H54 (cell line): ENCODE measurements at regions not wholly inside any gene's neighbourhood (a gene's known extent, or its start where the extent isn't known, plus 50 kb on each side); places are given as distances from the start of the nearest gene placed in this dataset.
"Not testable (repeated sequence)": the region's sequence is repeated elsewhere in the genome, so short reads cannot be mapped to it uniquely, and the experiment has no call there.

ENCODE experiments used
- DNase-seq: peaks from one replicate; pipeline ENCODE4 v3.0.0; 2011; ENCODE audit warnings: low spot score, mixed read lengths; ENCODE audit not compliant: insufficient read length
- FAIRE-seq: peaks from 3 replicates; lab custom pipeline; 2011; peaks lifted over from hg19 to GRCh38; lab: Jason Lieb, UNC
- POLR2A ChIP-seq: IDR thresholded peaks from 2 replicates; pipeline ENCODE4 v1.6.1; 2011; ENCODE audit warnings: low read depth, mild to moderate bottlenecking, low read length

- DNase-seq (no peak), FAIRE-seq (no peak)
- no peak for TF ChIP-seq POLR2A
These were observed 205.4 kb upstream of the ADO start for GRCh38 chr10:62599161-62599560.

- not testable (repeated sequence) for FAIRE-seq, DNase-seq
These were observed 198.0 kb upstream of the ADO start for GRCh38 chr10:62606551-62606950.

GRCh38 chr10:62608189-62608875 is 196.2 kb upstream of the ADO start:
- FAIRE-seq, DNase-seq: not testable (repeated sequence)

- TF ChIP-seq POLR2A: no peak
- DNase-seq (peak; percentile 70), FAIRE-seq (peak; percentile 71)
These were observed 193.8 kb upstream of the ADO start for GRCh38 chr10:62610649-62611229.

GRCh38 chr10:62613424-62613823 is 191.1 kb upstream of the ADO start:
- DNase-seq (no peak), FAIRE-seq (no peak)
- TF ChIP-seq POLR2A: no peak

GRCh38 chr10:62613859-62614258 is 190.7 kb upstream of the ADO start:
- no peak for DNase-seq
- no peak for TF ChIP-seq POLR2A
- FAIRE-seq: no peak

- DNase-seq (peak; percentile 34), FAIRE-seq (no peak)
These were observed 189.9 kb upstream of the ADO start for GRCh38 chr10:62614389-62615157.

GRCh38 chr10:62616885-62617590 is 187.5 kb upstream of the ADO start:
- FAIRE-seq: no peak
- TF ChIP-seq POLR2A: no peak
- DNase-seq: no peak

More at GRCh38 chr10:62614389-62615157, 189.9 kb upstream of the ADO start:
- no peak for TF ChIP-seq POLR2A

- DNase-seq: no peak
- no peak for FAIRE-seq
These were observed 186.9 kb upstream of the ADO start for GRCh38 chr10:62617652-62618051.

GRCh38 chr10:62618054-62618453 is 186.5 kb upstream of the ADO start:
- no peak for FAIRE-seq
- DNase-seq: no peak
- no peak for TF ChIP-seq POLR2A

More at GRCh38 chr10:62617652-62618051, 186.9 kb upstream of the ADO start:
- TF ChIP-seq POLR2A: no peak

GRCh38 chr10:62618576-62619412 is 185.7 kb upstream of the ADO start:
- no peak for TF ChIP-seq POLR2A
- no peak for FAIRE-seq
- peak; percentile 23 for DNase-seq

- TF ChIP-seq POLR2A: no peak
- DNase-seq: no peak
- FAIRE-seq: no peak
These were observed 185.1 kb upstream of the ADO start for GRCh38 chr10:62619413-62619738.

- TF ChIP-seq POLR2A: no peak
- no peak for FAIRE-seq
- no peak for DNase-seq
These were observed 184.0 kb upstream of the ADO start for GRCh38 chr10:62620491-62620890.

- DNase-seq (no peak), FAIRE-seq (no peak)
- TF ChIP-seq POLR2A: no peak
These were observed 181.3 kb upstream of the ADO start for GRCh38 chr10:62623223-62623622.
